ENCODE measurements at regions not wholly inside any gene's neighbourhood (a gene's known extent, or its start where the extent isn't known, plus 50 kb on each side); places are given as distances from the start of the nearest gene placed in this dataset.

DNA sequence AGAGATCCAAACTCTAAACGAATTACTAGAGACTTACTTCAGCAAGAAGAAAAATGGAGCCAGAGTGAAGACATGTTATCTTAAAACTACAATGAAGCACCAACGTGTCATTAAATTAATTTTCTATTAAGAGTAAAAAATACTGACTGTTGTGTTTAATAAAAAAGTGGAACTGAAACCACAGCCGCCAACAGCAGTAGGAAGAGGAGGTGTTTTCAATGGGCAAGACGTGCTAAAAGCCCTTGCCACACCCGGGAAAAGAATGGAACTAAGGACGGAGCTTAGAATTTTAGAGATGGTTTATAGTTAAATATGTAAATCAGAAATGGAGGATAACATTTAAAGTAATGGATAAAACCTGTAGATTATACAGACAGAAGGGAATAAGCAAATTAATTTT lies 608.7 kb downstream of the TFAP2A start:
- TF ChIP-seq, protein P1, sequence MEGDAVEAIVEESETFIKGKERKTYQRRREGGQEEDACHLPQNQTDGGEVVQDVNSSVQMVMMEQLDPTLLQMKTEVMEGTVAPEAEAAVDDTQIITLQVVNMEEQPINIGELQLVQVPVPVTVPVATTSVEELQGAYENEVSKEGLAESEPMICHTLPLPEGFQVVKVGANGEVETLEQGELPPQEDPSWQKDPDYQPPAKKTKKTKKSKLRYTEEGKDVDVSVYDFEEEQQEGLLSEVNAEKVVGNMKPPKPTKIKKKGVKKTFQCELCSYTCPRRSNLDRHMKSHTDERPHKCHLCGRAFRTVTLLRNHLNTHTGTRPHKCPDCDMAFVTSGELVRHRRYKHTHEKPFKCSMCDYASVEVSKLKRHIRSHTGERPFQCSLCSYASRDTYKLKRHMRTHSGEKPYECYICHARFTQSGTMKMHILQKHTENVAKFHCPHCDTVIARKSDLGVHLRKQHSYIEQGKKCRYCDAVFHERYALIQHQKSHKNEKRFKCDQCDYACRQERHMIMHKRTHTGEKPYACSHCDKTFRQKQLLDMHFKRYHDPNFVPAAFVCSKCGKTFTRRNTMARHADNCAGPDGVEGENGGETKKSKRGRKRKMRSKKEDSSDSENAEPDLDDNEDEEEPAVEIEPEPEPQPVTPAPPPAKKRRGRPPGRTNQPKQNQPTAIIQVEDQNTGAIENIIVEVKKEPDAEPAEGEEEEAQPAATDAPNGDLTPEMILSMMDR (IDR thresholded peaks at IDR 0.05 in 4 of 5, conservative IDR thresholded peaks at IDR 0.05 in 1 of 5) = no peak
- no peak for TF ChIP-seq POLR2A (IDR thresholded peaks at IDR 0.05)

Data from gastrocnemius medialis (tissue), 4 donors.